OCI-M1 (cell line): ENCODE measurements at regions not wholly inside any gene's neighbourhood (a gene's known extent, or its start where the extent isn't known, plus 50 kb on each side); places are given as distances from the start of the nearest gene placed in this dataset.
A peak's percentile ranks its signal among the peaks of the same experiment; 100 is the strongest.

Source experiments
- DNase-seq: peaks from one replicate; lab custom pipeline; 2025; lab: John Stamatoyannopoulos, UW

GRCh38 chr10:91335147-91335546 is 75.0 kb upstream of the HECTD2 start:
- no peak for DNase-seq

- DNase-seq: no peak
Measured at GRCh38 chr10:91339729-91340128, 70.4 kb upstream of the HECTD2 start.

- DNase-seq: peak; percentile 39
Measured at GRCh38 chr10:91340613-91341362, 69.4 kb upstream of the HECTD2 start.

- peak; percentile 41 for DNase-seq
Measured at GRCh38 chr10:91341686-91342085, 68.5 kb upstream of the HECTD2 start.

GRCh38 chr10:91343010-91343409 is 67.1 kb upstream of the HECTD2 start:
- DNase-seq: no peak

GRCh38 chr10:91344117-91344856 is 65.9 kb upstream of the HECTD2 start:
- DNase-seq: no peak

GRCh38 chr10:91345716-91346115 is 64.4 kb upstream of the HECTD2 start:
- no peak for DNase-seq

GRCh38 chr10:91347529-91347928 is 62.6 kb upstream of the HECTD2 start:
- DNase-seq: no peak

- DNase-seq: no peak
Measured at GRCh38 chr10:91349381-91349780, 60.8 kb upstream of the HECTD2 start.

- DNase-seq: no peak
Measured at GRCh38 chr10:91350651-91351081, 59.5 kb upstream of the HECTD2 start.

GRCh38 chr10:91352760-91353159 is 57.4 kb upstream of the HECTD2 start:
- no peak for DNase-seq

- DNase-seq: no peak
Measured at GRCh38 chr10:91354166-91355075, 55.7 kb upstream of the HECTD2 start.

GRCh38 chr10:91355998-91356397 is 54.1 kb upstream of the HECTD2 start:
- DNase-seq: no peak

GRCh38 chr10:91357497-91357896 is 52.6 kb upstream of the HECTD2 start:
- DNase-seq: no peak
